ENCODE measurements at regions not wholly inside any gene's neighbourhood (a gene's known extent, or its start where the extent isn't known, plus 50 kb on each side); places are given as distances from the start of the nearest gene placed in this dataset.
"Not testable (repeated sequence)": the region's sequence is repeated elsewhere in the genome, so short reads cannot be mapped to it uniquely, and the experiment has no call there.

DNA sequence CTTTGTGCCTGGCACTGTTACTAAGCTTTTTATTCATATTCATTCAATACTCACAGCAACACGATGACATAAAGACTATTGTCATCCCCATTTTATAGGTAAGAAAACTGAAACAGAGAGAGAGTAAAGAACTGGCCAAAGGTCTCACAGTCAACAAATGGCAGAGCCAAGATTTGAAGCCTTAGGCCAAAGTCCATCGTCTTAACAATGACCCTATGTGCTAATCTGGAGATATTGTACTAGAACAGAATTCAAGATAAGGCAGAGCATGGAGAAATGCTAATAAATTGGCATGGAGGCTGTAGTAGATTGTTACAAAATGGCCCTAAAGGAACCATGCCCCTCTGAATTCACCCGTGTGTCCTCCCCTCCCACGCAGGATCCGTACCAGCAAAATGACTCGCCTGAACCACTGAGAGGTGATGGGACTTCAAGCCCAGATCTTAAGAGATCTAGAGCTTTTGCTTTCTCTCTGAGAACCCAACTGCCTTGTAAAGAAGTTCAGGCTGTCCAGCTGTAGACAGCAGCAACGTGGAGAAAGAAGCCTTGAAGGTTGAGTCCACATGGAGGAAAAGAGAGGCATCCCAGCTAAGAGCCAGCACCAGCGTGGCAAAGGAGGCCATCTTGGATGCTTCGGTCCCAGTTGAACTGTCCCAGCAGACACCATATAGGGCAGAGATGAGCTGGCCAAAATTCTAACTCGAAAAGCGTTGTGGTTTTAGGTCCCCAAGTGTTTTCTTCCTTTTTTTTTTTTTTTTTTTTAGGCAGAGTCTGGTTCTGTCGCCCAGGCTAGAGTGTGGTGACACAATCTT is 52.8 kb upstream of the RBM47 start:
- WGBS (ENCODE audit: extremely low coverage, insufficient read length, low lambda C conversion rate), result no CpG with 5 or more reads among the region's 12 CpGs

DNA sequence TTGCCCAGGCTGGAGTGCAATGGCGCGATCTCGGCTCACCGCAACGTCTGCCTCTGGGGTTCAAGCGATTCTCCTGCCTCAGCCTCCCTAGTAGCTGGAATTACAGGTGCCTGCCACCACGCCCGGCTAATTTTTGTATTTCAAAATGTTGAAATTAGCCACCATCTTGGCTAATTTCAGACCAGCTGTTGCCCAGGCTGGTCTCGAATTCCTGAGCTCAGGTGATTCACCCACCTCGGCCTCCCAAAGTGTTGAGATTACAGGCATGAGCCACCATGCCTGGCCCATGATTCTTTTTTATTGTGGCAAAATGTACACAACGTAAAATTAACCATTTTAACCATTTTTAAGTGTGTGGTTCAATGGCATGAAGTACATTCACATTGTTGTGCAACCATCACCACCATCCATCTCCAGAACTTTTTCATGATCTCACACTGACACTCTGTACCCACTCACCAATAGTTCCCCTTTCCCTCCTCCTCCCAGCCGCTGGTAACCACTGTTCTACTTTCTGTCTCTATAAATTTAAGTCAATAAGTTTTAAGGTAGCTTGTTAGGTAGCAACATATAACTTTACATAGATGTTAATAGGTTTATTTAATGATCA is 54.0 kb upstream of the RBM47 start:
- DNase-seq; H2BK5ac ChIP-seq (ENCODE audit: insufficient read length, low read length); H2BK20ac ChIP-seq (ENCODE audit: low read depth, low read length, poor library complexity, severe bottlenecking); H3K56ac ChIP-seq (ENCODE audit: insufficient read length, low read depth, low read length); H3K23ac ChIP-seq (ENCODE audit: insufficient read length, low read depth, low read length); H3K18ac ChIP-seq (ENCODE audit: insufficient read length, low read depth, low read length); H3K79me2 ChIP-seq (ENCODE audit: insufficient read depth, low read length); H3K9me3 Mint-ChIP-seq; H4K20me1 ChIP-seq (ENCODE audit: control insufficient read depth, insufficient read depth, insufficient read length); H3K27ac ChIP-seq (ENCODE audit: insufficient read length, low read depth, low read length); H4K8ac ChIP-seq (replicated peaks; ENCODE audit: insufficient read length, low read depth, low read length); H2AFZ ChIP-seq (ENCODE audit: low read length); H3K23me2 ChIP-seq (ENCODE audit: insufficient read length, low read depth, low read length, poor library complexity, severe bottlenecking); H3K4ac ChIP-seq (ENCODE audit: low read depth, low read length); H3K9ac ChIP-seq (ENCODE audit: extremely low read depth, insufficient read length, low read length); H3K36me3 Mint-ChIP-seq (ENCODE audit: insufficient read depth in 1 of 3, low read depth in 3 of 3); H4K91ac ChIP-seq (ENCODE audit: insufficient read length, low read depth, low read length); H3K14ac ChIP-seq (ENCODE audit: insufficient read depth, low read length); H3K4me2 ChIP-seq (ENCODE audit: insufficient read depth, insufficient read length, low read length); H3K4me1 ChIP-seq (ENCODE audit: insufficient read depth, low read length); H2BK15ac ChIP-seq (ENCODE audit: low read depth, low read length); H3K4me3 Mint-ChIP-seq; H2BK12ac ChIP-seq (ENCODE audit: insufficient read length, low read depth, low read length); H3K79me1 ChIP-seq (ENCODE audit: insufficient read depth, low read depth, low read length, poor library complexity, severe bottlenecking); H2BK120ac ChIP-seq (ENCODE audit: low read depth, low read length, poor library complexity, severe bottlenecking); H4K5ac ChIP-seq (ENCODE audit: insufficient read length, low read depth, low read length); H3K9me3 ChIP-seq (ENCODE audit: control insufficient read depth, low read depth, low read length); H3K27me3 Mint-ChIP-seq (ENCODE audit: low read depth); H2AK5ac ChIP-seq (ENCODE audit: insufficient read length, low read length); H3K27me3 ChIP-seq (ENCODE audit: insufficient read depth, low read length); H3T11ph ChIP-seq (ENCODE audit: low read length): not testable (repeated sequence)
- H3K4me1 Mint-ChIP-seq, result peaks cover 11 to 15% of the 10 kb centered on the region in 2 experiments
- peak overlapping the region in 1 of 3 experiments; percentile 30; a peak in 1 of 7 replicates for H3K27ac Mint-ChIP-seq
- WGBS (ENCODE audit: extremely low coverage, insufficient read length, low lambda C conversion rate), result no CpG with 5 or more reads among the region's 12 CpGs

More for the DNA sequence above, 52.8 kb upstream of the RBM47 start:
- H3K79me2 ChIP-seq (ENCODE audit: insufficient read depth, low read length), result no peaks in the 10 kb centered on the region
- no peaks in the 10 kb centered on the region for H3K36me3 Mint-ChIP-seq (ENCODE audit: insufficient read depth in 1 of 3, low read depth in 3 of 3)
- no peaks in the 10 kb centered on the region for H4K20me1 ChIP-seq (ENCODE audit: control insufficient read depth, insufficient read depth, insufficient read length)
- H2AK5ac ChIP-seq (ENCODE audit: insufficient read length, low read length), result no peak overlapping the region
- H3K4me1 Mint-ChIP-seq, result peaks cover 11 to 15% of the 10 kb centered on the region in 2 experiments
- H3T11ph ChIP-seq (ENCODE audit: low read length), result no peak overlapping the region
- no peak overlapping the region for H4K5ac ChIP-seq (ENCODE audit: insufficient read length, low read depth, low read length)
- no peak for DNase-seq
- no peak overlapping the region for H3K23ac ChIP-seq (ENCODE audit: insufficient read length, low read depth, low read length)
- H2BK12ac ChIP-seq (ENCODE audit: insufficient read length, low read depth, low read length), result no peak overlapping the region
- H3K4me2 ChIP-seq (ENCODE audit: insufficient read depth, insufficient read length, low read length), result no peak overlapping the region
- no peak overlapping the region for H2BK120ac ChIP-seq (ENCODE audit: low read depth, low read length, poor library complexity, severe bottlenecking)
- no peak overlapping the region for H2BK5ac ChIP-seq (ENCODE audit: insufficient read length, low read length)
- H3K4me1 ChIP-seq (ENCODE audit: insufficient read depth, low read length), result no peaks in the 10 kb centered on the region
- H3K9ac ChIP-seq (ENCODE audit: extremely low read depth, insufficient read length, low read length), result no peak overlapping the region
- H3K27ac Mint-ChIP-seq, result no peak overlapping the region; a peak in 1 of 7 replicates
- H3K79me1 ChIP-seq (ENCODE audit: insufficient read depth, low read depth, low read length, poor library complexity, severe bottlenecking), result no peaks in the 10 kb centered on the region
- no peak overlapping the region for H2BK15ac ChIP-seq (ENCODE audit: low read depth, low read length)
- no peaks in the 10 kb centered on the region for H3K9me3 ChIP-seq (ENCODE audit: control insufficient read depth, low read depth, low read length)
- no peak for TF ChIP-seq CTCF (conservative IDR thresholded peaks at IDR 0.05)
- H2BK20ac ChIP-seq (ENCODE audit: low read depth, low read length, poor library complexity, severe bottlenecking), result no peak overlapping the region
- no peaks in the 10 kb centered on the region for H3K27me3 ChIP-seq (ENCODE audit: insufficient read depth, low read length)
- no peak overlapping the region for H3K14ac ChIP-seq (ENCODE audit: insufficient read depth, low read length)
- no peak overlapping the region for H3K4ac ChIP-seq (ENCODE audit: low read depth, low read length)
- H3K18ac ChIP-seq (ENCODE audit: insufficient read length, low read depth, low read length), result no peak overlapping the region
- H2AFZ ChIP-seq (ENCODE audit: low read length), result no peak overlapping the region
- H3K56ac ChIP-seq (ENCODE audit: insufficient read length, low read depth, low read length), result no peak overlapping the region
- no peak overlapping the region for H3K4me3 Mint-ChIP-seq
- no peak overlapping the region for H4K8ac ChIP-seq (replicated peaks; ENCODE audit: insufficient read length, low read depth, low read length)
- no peaks in the 10 kb centered on the region for H3K27me3 Mint-ChIP-seq (ENCODE audit: low read depth)
- no peaks in the 10 kb centered on the region for H3K23me2 ChIP-seq (ENCODE audit: insufficient read length, low read depth, low read length, poor library complexity, severe bottlenecking)
- no peak overlapping the region for H4K91ac ChIP-seq (ENCODE audit: insufficient read length, low read depth, low read length)
- no peaks in the 10 kb centered on the region; a peak in 1 of 5 replicates for H3K9me3 Mint-ChIP-seq
- H3K27ac ChIP-seq (ENCODE audit: insufficient read length, low read depth, low read length), result no peak overlapping the region
